ENCODE measurements at regions not wholly inside any gene's neighbourhood (a gene's known extent, or its start where the extent isn't known, plus 50 kb on each side); places are given as distances from the start of the nearest gene placed in this dataset.

DNA sequence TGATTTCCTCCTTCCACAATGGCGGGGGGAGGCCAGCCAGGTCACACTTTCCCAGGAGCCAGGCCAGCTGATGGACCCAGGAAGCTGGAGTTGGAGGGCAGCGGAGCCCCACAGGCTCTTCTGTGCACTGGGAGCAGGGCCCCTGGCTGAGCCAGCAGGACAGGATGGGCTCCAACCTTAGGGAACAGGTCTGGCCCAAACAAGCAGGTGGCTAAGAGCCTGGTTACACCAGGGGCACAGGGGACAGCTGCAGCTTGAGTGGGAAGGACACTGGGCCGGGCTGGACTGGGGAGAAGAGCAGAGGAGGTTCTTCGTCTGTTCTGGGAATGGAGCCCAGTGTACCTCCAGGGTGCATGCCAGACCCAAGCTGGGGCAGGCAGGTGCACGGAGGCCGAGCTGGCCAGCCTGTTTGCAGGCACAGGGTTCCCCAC, 102.3 kb downstream of the DLL1 start:
- FAIRE-seq, result no peak
- POLR2A ChIA-PET (ENCODE audit: partially characterized antibody), result no interaction called here
- Histone ChIP-seq H3K23ac (ENCODE audit: insufficient read length) (no peak overlapping the region), H3K4ac (replicated peaks; ENCODE audit: insufficient read length, low read depth, low read length) (no peak overlapping the region), H4K5ac (ENCODE audit: insufficient read length, low read depth, low read length) (no peak overlapping the region), H3K27ac (ENCODE audit: low read depth, low read length) (no peak overlapping the region), H3K23me2 (ENCODE audit: low read depth, low read length) (peaks cover 2% of the 10 kb centered on the region; the same call in 1 of the 2 replicates), H4K91ac (replicated peaks; ENCODE audit: insufficient read length, low read length) (no peak overlapping the region), H3K4me3 (ENCODE audit: extremely low read depth in 1 of 4, insufficient read depth in 2 of 4, low read depth in 3 of 4, low read length in 4 of 4) (no peak overlapping the region), H3K9ac (replicated peaks in 1 of 4; ENCODE audit: extremely low read depth in 1 of 4, low read depth in 3 of 4, low read length in 3 of 4) (no peak overlapping the region), H3K9me3 (ENCODE audit: insufficient read depth in 2 of 2, low read depth in 1 of 2, low read length in 1 of 2) (no peaks in the 10 kb centered on the region; a peak in 1 of 4 replicates), H3K36me3 (ENCODE audit: control insufficient read depth in 2 of 4, insufficient read depth in 4 of 4, low read length in 3 of 4) (no peaks in the 10 kb centered on the region), H2BK15ac (ENCODE audit: low read length) (no peak overlapping the region), H2AFZ (ENCODE audit: low read length) (no peak overlapping the region), H4K8ac (ENCODE audit: extremely low read depth, insufficient read depth, low read length) (peak overlapping the region; percentile 74; the same call in 1 of the 2 replicates), H2BK20ac (ENCODE audit: low read length) (no peak overlapping the region), H2BK120ac (replicated peaks; ENCODE audit: low read depth, low read length) (no peak overlapping the region), H3K4me1 (replicated peaks in 1 of 4; ENCODE audit: control insufficient read depth in 3 of 4, insufficient read depth in 4 of 4, low read length in 3 of 4) (peaks cover 0 to 3% (median 0%) of the 10 kb centered on the region in 4 experiments; a peak in 1 of 7 replicates), H3K79me2 (ENCODE audit: control insufficient read depth in 1 of 2, insufficient read depth in 2 of 2, low read length in 2 of 2) (no peaks in the 10 kb centered on the region), H2AK5ac (ENCODE audit: low read depth, low read length) (no peak overlapping the region), H4K20me1 (replicated peaks in 1 of 2; ENCODE audit: control insufficient read depth in 1 of 2, insufficient read depth in 2 of 2, low read length in 2 of 2) (peaks cover 0 to 3% of the 10 kb centered on the region in 2 experiments), H3K56ac (replicated peaks; ENCODE audit: insufficient read length, low read depth, low read length) (no peak overlapping the region), H3K27me3 (replicated peaks in 1 of 4; ENCODE audit: control insufficient read depth in 3 of 4, extremely low read depth in 1 of 4, insufficient read depth in 3 of 4, low read length in 3 of 4) (0 out of 7 replicates have a peak, but pooled peaks cover 0 to 2% (median 0%) of the 10 kb centered on the region in 4 experiments), H3K4me2 (ENCODE audit: insufficient read depth in 1 of 2, low read depth in 2 of 2, low read length in 2 of 2) (no peak overlapping the region), H3K14ac (ENCODE audit: insufficient read length) (no peak overlapping the region), H3K79me1 (ENCODE audit: low read depth, low read length) (no peaks in the 10 kb centered on the region), H2BK12ac (ENCODE audit: low read depth, low read length) (no peak overlapping the region), H3K18ac (ENCODE audit: extremely low read depth, low read length) (no peak overlapping the region), H2BK5ac (ENCODE audit: low read depth, low read length) (no peak overlapping the region)
- CTCF ChIA-PET (ENCODE audit: partially characterized antibody), result interaction anchor here (0.8 to 1.3 kb wide), 3 partner anchors 9 to 27 kb away, joined by 3 to 4 read pairs (median 3); no protein-coding TSS in a partner anchor
- DNase-seq (ENCODE audit: low read depth in 1 of 2, low spot score in 2 of 2), result peak in 1 of 2 experiments; percentile 28
- 66% methylated on average over 6 of the region's 6 CpGs; no CpG with 5 or more reads in 1 of the 2 experiments for WGBS, 2 experiments (ENCODE audit: extremely low coverage in 1 of 2, insufficient coverage in 1 of 2, insufficient read length in 1 of 2, insufficient replicate concordance in 2 of 2, low coverage in 1 of 2, low lambda C conversion rate in 2 of 2, missing lambda C conversion rate in 1 of 2)
- TF ChIP-seq EGR1 (IDR thresholded peaks at IDR 0.05; ENCODE audit: borderline replicate concordance, low read depth, low read length) (no peak), CHD1 (IDR thresholded peaks at IDR 0.05; ENCODE audit: low read depth, low read length) (no peak), EZH2 (IDR thresholded peaks at IDR 0.05; ENCODE audit: low read depth, low read length, severe bottlenecking) (no peak), CREB1 (IDR thresholded peaks at IDR 0.05) (no peak), TAF1 (IDR thresholded peaks at IDR 0.05; ENCODE audit: low read depth, low read length) (no peak), RBBP5 (IDR thresholded peaks at IDR 0.05; ENCODE audit: borderline replicate concordance, low read depth, low read length) (no peak), GABPA (IDR thresholded peaks at IDR 0.05; ENCODE audit: borderline replicate concordance, insufficient read depth, low read length) (no peak), SP2 (IDR thresholded peaks at IDR 0.05; ENCODE audit: low read length) (no peak)
- TF ChIP-seq, protein P1, sequence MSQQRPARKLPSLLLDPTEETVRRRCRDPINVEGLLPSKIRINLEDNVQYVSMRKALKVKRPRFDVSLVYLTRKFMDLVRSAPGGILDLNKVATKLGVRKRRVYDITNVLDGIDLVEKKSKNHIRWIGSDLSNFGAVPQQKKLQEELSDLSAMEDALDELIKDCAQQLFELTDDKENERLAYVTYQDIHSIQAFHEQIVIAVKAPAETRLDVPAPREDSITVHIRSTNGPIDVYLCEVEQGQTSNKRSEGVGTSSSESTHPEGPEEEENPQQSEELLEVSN (IDR thresholded peaks at IDR 0.05), result no peak
- TF ChIP-seq, protein P2, sequence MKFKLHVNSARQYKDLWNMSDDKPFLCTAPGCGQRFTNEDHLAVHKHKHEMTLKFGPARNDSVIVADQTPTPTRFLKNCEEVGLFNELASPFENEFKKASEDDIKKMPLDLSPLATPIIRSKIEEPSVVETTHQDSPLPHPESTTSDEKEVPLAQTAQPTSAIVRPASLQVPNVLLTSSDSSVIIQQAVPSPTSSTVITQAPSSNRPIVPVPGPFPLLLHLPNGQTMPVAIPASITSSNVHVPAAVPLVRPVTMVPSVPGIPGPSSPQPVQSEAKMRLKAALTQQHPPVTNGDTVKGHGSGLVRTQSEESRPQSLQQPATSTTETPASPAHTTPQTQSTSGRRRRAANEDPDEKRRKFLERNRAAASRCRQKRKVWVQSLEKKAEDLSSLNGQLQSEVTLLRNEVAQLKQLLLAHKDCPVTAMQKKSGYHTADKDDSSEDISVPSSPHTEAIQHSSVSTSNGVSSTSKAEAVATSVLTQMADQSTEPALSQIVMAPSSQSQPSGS (IDR thresholded peaks at IDR 0.05; ENCODE audit: low read length), result no peak
- TF ChIP-seq, protein P3, sequence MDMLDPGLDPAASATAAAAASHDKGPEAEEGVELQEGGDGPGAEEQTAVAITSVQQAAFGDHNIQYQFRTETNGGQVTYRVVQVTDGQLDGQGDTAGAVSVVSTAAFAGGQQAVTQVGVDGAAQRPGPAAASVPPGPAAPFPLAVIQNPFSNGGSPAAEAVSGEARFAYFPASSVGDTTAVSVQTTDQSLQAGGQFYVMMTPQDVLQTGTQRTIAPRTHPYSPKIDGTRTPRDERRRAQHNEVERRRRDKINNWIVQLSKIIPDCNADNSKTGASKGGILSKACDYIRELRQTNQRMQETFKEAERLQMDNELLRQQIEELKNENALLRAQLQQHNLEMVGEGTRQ (IDR thresholded peaks at IDR 0.05; ENCODE audit: low read length), result no peak

Data from H1 (cell line).